Kidney epithelial cell (primary cell): ENCODE measurements at regions not wholly inside any gene's neighbourhood (a gene's known extent, or its start where the extent isn't known, plus 50 kb on each side); places are given as distances from the start of the nearest gene placed in this dataset.

ENCODE experiments used
- DNase-seq: peaks from one replicate; pipeline ENCODE4 v3.0.0-alpha.2; 2010; ENCODE audit warnings: low read depth
- H3K27me3 ChIP-seq: 2 replicates; pipeline ENCODE4 v1.6.0; 2011; ENCODE audit warnings: low read length; ENCODE audit not compliant: control insufficient read depth, insufficient read depth
- H3K36me3 ChIP-seq: 2 replicates; pipeline ENCODE4 v1.5.1; 2011; ENCODE audit warnings: low read length; ENCODE audit not compliant: control insufficient read depth, insufficient read depth
- H3K4me3 ChIP-seq: 2 replicates; pipeline ENCODE4 v1.5.1; 2011; ENCODE audit warnings: low read depth, mild to moderate bottlenecking, control low read depth, low read length
- CTCF ChIP-seq: IDR thresholded peaks from 2 replicates; pipeline ENCODE4 v1.5.1; 2011; ENCODE audit warnings: mild to moderate bottlenecking, moderate library complexity, low read length, control low read depth, inconsistent platforms; ENCODE audit not compliant: insufficient read depth, poor library complexity, severe bottlenecking

- DNase-seq: no peak
- no peaks in the 10 kb centered on the region for H3K27me3 ChIP-seq
- TF ChIP-seq CTCF: no peak
- no peak overlapping the region for H3K4me3 ChIP-seq
- no peaks in the 10 kb centered on the region for H3K36me3 ChIP-seq
Observed at GRCh38 chr4:14392378-14392777, 609.9 kb upstream of the CPEB2 start.

DNA sequence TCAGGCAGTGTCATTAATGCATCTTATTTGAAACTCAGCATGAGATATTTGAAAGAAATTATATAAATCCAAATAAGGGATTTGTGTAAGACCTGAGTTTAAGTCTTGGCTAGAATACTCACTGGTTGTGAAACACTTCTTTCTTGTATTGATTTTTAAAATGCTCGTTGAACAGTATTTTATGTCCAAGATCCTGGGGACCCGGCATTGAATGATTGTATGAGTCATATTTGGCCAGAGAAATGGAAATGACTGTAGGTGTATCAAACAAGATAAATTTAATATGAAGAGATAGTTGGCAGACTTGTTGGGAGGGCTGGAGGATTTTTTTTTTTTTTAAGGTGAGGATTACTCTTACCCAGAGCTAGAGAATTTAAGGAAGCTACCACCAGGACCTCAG, 606.1 kb upstream of the CPEB2 start:
- TF ChIP-seq CTCF: no peak
- DNase-seq: no peak
- Histone ChIP-seq H3K36me3 (no peaks in the 10 kb centered on the region), H3K27me3 (no peaks in the 10 kb centered on the region), H3K4me3 (no peak overlapping the region)

- TF ChIP-seq CTCF: no peak
- Histone ChIP-seq H3K27me3 (no peaks in the 10 kb centered on the region), H3K36me3 (no peaks in the 10 kb centered on the region), H3K4me3 (no peak overlapping the region)
- no peak for DNase-seq
Observed at GRCh38 chr4:14399848-14400247, 602.4 kb upstream of the CPEB2 start.

GRCh38 chr4:14400307-14400706, 602.0 kb upstream of the CPEB2 start:
- Histone ChIP-seq H3K4me3 (no peak overlapping the region), H3K27me3 (no peaks in the 10 kb centered on the region), H3K36me3 (no peaks in the 10 kb centered on the region)
- no peak for DNase-seq
- no peak for TF ChIP-seq CTCF

DNA sequence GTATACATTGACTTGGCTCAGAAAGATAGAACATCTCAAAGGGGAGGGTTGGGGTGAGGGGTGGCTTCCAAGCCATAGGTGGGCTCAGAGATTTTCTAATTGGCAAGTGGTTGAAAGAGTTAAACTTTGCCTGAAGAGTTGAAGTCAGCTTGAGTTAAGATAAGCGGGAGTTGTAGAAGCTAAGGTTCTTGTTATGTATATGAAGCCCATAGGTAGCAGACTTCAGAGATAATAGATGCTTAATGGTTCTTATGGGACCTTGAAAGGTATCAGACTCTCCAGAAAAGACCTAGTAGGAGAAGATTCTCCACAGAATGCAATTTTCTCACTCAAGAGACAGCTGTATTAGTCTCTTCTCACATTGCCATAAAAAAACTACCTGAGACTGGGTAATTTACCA, 599.1 kb upstream of the CPEB2 start:
- TF ChIP-seq CTCF: no peak
- Histone ChIP-seq H3K4me3 (no peak overlapping the region), H3K36me3 (no peaks in the 10 kb centered on the region), H3K27me3 (no peaks in the 10 kb centered on the region)
- DNase-seq: no peak

GRCh38 chr4:14404730-14405129, 597.6 kb upstream of the CPEB2 start:
- Histone ChIP-seq H3K4me3 (no peak overlapping the region), H3K36me3 (no peaks in the 10 kb centered on the region), H3K27me3 (no peaks in the 10 kb centered on the region)
- no peak for TF ChIP-seq CTCF
- no peak for DNase-seq
